Coronary artery (tissue), 2 donors: ENCODE measurements at regions not wholly inside any gene's neighbourhood (a gene's known extent, or its start where the extent isn't known, plus 50 kb on each side); places are given as distances from the start of the nearest gene placed in this dataset.

ENCODE experiments used
- DNase-seq: peaks from one replicate; pipeline ENCODE4 v3.0.0-alpha.2; 2017; ENCODE audit warnings: low spot score
- H3K27ac ChIP-seq, 2 donors: fragments of 200-600 bp; sonication (generic); one replicate each; pipeline ENCODE4 v1.5.1; 2016 to 2019
- H3K4me3 ChIP-seq: fragments of 200-600 bp; sonication (generic); 2 replicates; pipeline ENCODE4 v1.5.1; 2016; ENCODE audit warnings: mild to moderate bottlenecking, moderate library complexity
- CTCF ChIP-seq: fragments of 200-600 bp; sonication (generic); IDR thresholded peaks from one replicate; pipeline ENCODE4 v1.5.1; 2019; ENCODE audit warnings: antibody characterized with exemption

GRCh38 chr9:17929506-17929905 is 350.6 kb downstream of the SH3GL2 start:
- Histone ChIP-seq H3K4me3 (no peak overlapping the region), H3K27ac (no peak overlapping the region)
- no peak for TF ChIP-seq CTCF
- DNase-seq = no peak

- Histone ChIP-seq H3K27ac (no peak overlapping the region), H3K4me3 (no peak overlapping the region)
- TF ChIP-seq CTCF = no peak
- DNase-seq = no peak
Measured at GRCh38 chr9:17930071-17930470, 351.2 kb downstream of the SH3GL2 start.

- no peak for DNase-seq
- no peak for TF ChIP-seq CTCF
- Histone ChIP-seq H3K27ac (no peak overlapping the region), H3K4me3 (no peak overlapping the region)
Measured at GRCh38 chr9:17936365-17936764, 357.5 kb downstream of the SH3GL2 start.

- Histone ChIP-seq H3K27ac (no peak overlapping the region), H3K4me3 (no peak overlapping the region)
- DNase-seq = no peak
- no peak for TF ChIP-seq CTCF
Measured at GRCh38 chr9:17938035-17938655, 359.3 kb downstream of the SH3GL2 start.

- no peak overlapping the region for H3K27ac ChIP-seq
- no peak for DNase-seq
- no peak overlapping the region for H3K4me3 ChIP-seq
- TF ChIP-seq CTCF = no peak
Measured at GRCh38 chr9:17942498-17942897, 363.6 kb downstream of the SH3GL2 start.

GRCh38 chr9:17955409-17955808 is 376.5 kb downstream of the SH3GL2 start:
- no peak overlapping the region for H3K4me3 ChIP-seq
- DNase-seq = no peak
- no peak overlapping the region for H3K27ac ChIP-seq
- no peak for TF ChIP-seq CTCF

GRCh38 chr9:17958363-17958762 is 379.5 kb downstream of the SH3GL2 start:
- no peak overlapping the region for H3K27ac ChIP-seq
- no peak overlapping the region for H3K4me3 ChIP-seq
- DNase-seq = no peak
- no peak for TF ChIP-seq CTCF
